Keratinocyte (primary cell): ENCODE measurements at regions not wholly inside any gene's neighbourhood (a gene's known extent, or its start where the extent isn't known, plus 50 kb on each side); places are given as distances from the start of the nearest gene placed in this dataset.

Experiments
- EZH2 ChIP-seq: IDR thresholded peaks from one replicate; pipeline ENCODE4 v1.6.1; 2012; ENCODE audit warnings: inconsistent platforms, mild to moderate bottlenecking, low read length, moderate library complexity
- TF ChIP-seq, protein P1 (sequence below), 3 experiments: IDR thresholded peaks in 1 of 3; conservative IDR thresholded peaks in 1 of 3; optimal IDR thresholded peaks in 1 of 3; 2 replicates in 2 of 3; 3 replicates in 1 of 3; pipeline versions ENCODE3 to v1.5.1; 2011; ENCODE audit warnings: low read length in 3 of 3, mild to moderate bottlenecking in 3 of 3, moderate library complexity in 2 of 3, control low read depth in 1 of 3, inconsistent platforms in 1 of 3; ENCODE audit not compliant: insufficient read depth in 2 of 3; ENCODE audit errors: extremely low read depth in 1 of 3

DNA sequence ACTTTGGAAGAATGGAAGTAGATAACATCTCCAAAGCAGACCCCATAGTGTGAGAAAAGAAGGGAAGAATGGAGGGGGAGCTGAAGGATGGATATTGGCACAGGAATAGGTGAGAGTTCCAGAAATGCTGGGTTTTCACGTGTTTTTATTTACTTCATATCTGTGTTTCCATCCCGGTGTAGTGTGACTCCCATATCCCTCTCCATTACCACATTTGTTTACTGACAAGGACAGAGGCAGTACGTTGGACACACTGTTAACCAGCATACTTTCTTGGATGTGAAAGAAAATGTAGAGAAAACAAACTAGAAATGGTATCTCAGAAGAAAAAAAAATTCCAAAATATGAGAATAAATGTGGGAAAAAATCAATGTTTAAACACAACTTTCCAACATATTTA is 124.4 kb upstream of the PFKP start:
- TF ChIP-seq, protein P1, sequence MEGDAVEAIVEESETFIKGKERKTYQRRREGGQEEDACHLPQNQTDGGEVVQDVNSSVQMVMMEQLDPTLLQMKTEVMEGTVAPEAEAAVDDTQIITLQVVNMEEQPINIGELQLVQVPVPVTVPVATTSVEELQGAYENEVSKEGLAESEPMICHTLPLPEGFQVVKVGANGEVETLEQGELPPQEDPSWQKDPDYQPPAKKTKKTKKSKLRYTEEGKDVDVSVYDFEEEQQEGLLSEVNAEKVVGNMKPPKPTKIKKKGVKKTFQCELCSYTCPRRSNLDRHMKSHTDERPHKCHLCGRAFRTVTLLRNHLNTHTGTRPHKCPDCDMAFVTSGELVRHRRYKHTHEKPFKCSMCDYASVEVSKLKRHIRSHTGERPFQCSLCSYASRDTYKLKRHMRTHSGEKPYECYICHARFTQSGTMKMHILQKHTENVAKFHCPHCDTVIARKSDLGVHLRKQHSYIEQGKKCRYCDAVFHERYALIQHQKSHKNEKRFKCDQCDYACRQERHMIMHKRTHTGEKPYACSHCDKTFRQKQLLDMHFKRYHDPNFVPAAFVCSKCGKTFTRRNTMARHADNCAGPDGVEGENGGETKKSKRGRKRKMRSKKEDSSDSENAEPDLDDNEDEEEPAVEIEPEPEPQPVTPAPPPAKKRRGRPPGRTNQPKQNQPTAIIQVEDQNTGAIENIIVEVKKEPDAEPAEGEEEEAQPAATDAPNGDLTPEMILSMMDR (optimal IDR thresholded peaks at IDR 0.05 in 1 of 3, IDR thresholded peaks at IDR 0.05 in 1 of 3, conservative IDR thresholded peaks at IDR 0.05 in 1 of 3; ENCODE audit: extremely low read depth in 1 of 3, insufficient read depth in 2 of 3, low read length in 3 of 3), result no peak
- no peak for TF ChIP-seq EZH2
